HG03039 (cell line): ENCODE measurements at regions not wholly inside any gene's neighbourhood (a gene's known extent, or its start where the extent isn't known, plus 50 kb on each side); places are given as distances from the start of the nearest gene placed in this dataset.
"Not testable (repeated sequence)": the region's sequence is repeated elsewhere in the genome, so short reads cannot be mapped to it uniquely, and the experiment has no call there.

ENCODE experiments used
- ATAC-seq: cut with Tn5 transposase; IDR thresholded peaks from one replicate; pipeline ENCODE4 v1.9.1; 2021; ENCODE audit warnings: mild to moderate bottlenecking, moderate library complexity; ENCODE audit not compliant: unreplicated experiment

DNA sequence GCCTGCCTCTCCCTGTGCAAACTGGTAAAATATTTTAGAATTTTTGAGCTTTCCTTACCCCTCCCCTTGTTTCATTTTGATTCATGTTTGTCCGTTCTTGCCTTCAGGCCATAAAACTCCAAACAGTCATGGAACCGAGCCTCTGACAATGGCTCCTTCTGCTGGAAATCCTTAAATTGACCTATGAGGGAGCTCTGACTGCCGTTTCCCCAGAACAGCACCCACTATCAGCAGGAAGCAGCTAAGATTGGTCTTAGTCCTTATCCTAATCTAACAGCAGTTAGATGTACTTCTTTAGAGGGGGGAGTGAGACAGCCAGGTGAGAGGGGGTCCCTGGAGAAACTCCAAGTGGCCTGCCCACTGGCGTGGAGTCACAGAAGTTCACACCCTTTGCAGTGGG, 106.7 kb downstream of the FAM174A start:
- no peak for ATAC-seq

- ATAC-seq, result no peak
These were observed 108.3 kb downstream of the FAM174A start for GRCh38 chr5:100643473-100643872.

DNA sequence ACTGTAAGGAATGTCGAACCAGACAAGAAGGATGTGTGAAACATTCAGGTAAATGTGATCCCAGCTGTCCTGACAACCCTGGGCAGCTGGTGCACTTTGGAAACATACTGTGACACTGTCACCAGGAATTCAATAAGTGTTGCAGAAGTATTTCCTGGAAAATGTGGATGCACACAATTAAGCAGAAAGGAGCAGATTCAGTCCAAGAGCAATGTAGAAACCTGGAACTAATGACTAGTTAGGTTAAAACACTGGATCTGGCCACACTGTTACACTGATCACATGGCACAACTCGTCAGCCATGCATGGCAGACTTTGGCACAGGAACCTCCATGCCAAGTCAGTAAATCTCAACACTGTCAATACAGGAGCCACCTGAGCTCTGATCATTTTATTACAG, 109.0 kb downstream of the FAM174A start:
- no peak for ATAC-seq

GRCh38 chr5:100644776-100645175, 109.6 kb downstream of the FAM174A start:
- no peak for ATAC-seq

- ATAC-seq, result no peak
These were observed 110.8 kb downstream of the FAM174A start for GRCh38 chr5:100646011-100646410.

- ATAC-seq, result no peak
These were observed 111.5 kb downstream of the FAM174A start for GRCh38 chr5:100646691-100647090.

DNA sequence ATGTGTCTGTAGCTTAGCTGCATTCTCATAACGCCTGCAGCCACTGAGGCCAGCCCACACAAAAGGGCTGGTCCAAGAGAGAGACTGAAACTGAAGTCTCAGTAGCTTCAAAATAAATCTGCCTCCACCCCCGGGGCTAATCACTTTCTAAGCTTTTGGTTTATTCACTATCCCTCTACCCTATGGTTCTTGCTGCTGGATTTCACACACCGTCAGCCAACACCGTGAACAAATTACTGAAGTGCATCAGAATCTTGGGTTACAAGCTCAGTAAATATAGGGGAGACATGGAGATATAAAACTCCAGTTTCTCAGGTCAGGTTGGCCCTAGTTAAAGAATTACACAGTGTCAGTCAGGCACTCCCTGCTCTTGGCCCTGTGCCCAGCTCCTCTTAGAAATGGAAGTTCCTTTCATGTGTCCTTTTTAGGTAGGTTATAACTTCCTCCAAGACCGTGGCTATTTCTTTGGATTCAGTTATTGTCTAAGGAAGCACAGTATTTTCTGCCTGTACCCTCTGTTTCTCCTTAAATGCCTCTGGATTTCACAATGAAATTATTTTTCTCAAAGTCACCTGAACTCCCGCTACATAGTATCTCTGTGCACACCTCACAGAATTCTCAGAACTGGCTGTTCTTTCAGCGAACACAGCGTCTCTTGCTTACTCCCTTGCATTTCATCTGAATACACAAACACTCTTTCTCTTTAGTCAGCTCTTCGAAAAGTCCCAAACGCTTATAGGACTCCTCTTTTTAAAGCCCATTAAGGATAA, 112.5 kb downstream of the FAM174A start:
- ATAC-seq, result peak; percentile 78

- no peak for ATAC-seq
These were observed 119.7 kb downstream of the FAM174A start for GRCh38 chr5:100654895-100655294.

DNA sequence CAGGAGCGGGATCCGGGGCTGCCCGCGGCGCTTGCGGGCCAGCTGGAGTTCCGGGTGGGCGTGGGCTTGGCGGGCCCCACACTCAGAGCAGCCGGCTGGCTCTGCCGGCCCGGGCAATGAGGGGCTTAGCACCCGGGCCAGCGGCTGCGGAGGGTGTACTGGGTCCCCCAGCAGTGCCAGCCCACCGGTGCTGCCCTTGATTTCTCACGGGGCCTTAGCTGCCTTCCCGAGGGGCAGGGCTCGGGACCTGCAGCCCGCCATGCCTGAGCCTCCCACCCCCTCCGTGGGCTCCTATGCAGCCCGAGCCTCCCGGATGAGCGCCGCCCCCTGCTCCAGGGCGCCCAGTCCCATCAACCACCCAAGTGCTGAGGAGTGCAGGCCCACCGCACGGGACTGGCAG, 121.6 kb downstream of the FAM174A start:
- ATAC-seq, result not testable (repeated sequence)

GRCh38 chr5:100659080-100659795, 124.1 kb downstream of the FAM174A start:
- ATAC-seq, result no peak

DNA sequence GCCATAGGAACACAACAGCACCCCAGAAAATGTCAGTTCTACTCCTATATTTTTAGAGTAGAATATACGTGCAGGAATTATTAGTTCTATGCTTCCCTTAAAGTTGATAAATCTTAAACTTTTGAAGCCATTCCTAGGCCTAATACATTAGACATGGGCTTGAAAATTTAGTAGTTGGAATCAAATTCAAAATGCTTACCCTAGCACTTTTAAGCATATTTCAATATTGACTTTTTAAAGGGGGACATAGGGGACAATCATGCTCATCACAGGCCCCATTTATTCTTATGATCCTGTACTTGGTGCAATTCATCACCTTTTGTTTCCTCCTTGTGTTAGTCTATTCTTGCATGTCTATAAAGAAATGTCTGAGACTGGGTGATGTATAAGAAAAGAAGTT, 129.0 kb downstream of the FAM174A start:
- no peak for ATAC-seq

DNA sequence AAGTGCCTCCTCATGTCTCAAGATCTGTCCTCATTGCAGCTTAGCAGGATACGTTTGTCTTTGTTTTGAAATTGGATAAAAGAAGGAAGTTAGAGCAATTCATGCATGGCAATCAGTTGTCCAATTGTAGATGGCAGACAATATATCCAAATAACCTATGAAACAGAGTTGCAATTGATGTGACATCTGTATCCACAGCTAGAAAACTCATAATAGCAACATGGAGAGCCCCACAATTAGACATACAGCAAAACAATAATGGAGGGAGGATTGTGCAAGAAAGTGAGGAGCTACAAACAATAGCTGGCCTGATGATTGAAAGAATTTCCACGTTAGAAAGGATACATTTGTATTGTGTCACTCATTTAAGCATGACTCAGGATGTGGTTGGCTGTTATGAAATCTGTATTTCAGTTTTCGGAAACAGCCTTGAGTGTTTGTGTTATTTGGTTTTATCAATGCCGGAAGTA, 132.0 kb downstream of the FAM174A start:
- ATAC-seq, result peak; percentile 53

GRCh38 chr5:100668511-100668910, 133.3 kb downstream of the FAM174A start:
- no peak for ATAC-seq

DNA sequence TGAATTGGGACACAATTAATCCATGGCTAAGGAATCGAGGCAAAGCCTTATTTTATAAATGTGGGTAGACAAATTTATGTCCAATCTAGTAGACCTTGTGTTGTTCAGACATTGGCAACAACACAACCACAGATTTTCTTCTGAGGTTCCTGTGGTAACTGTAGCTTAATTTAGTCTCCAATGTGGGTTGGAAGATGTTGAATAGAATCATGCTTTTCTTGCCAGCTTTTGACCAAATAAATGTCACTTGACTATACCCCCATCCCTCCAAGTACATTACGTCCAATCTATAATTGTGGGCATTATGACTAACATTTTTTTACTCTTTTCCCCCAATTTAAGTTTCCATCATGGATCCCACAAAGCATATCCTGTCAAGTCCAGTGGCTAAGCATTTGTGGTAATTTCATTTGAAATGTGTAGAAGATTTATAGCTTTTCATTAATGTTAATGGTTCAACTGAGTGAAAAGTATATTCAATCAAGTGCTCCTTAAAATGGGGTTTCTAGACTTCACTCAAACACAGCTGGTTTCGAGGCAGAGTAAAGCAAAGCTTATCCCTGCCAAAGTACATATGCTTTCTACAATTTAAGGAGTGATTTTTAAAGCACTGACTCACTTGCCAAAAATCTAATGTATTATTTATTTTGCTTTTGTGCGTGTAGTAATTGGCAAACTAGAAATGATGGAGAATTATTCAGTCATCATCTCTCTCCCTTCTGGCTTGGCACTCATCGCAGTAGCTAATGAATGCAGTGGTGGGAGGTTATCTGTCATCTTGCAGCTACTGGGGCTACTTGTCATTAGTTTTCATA, 141.8 kb downstream of the FAM174A start:
- no peak for ATAC-seq

DNA sequence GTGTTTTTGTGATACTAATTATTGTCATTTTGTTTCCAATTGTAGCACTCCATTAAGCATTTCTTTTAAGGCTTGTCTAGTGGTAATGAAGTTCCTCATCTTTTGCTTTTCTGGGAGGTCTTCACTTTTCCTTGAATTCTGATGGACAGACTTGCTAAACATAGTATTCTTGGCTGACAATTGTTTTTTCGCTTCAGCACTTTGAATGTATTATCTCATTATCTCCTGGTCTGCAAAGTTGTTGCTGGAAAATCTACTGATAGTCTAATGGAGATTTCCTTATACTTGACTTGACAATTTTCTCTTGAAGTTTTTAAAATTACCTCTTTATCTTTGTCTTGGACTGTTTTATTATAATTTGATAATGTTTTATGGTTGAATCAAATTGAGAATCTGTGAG, 147.5 kb downstream of the FAM174A start:
- no peak for ATAC-seq

GRCh38 chr5:100683881-100684280, 148.7 kb downstream of the FAM174A start:
- no peak for ATAC-seq

DNA sequence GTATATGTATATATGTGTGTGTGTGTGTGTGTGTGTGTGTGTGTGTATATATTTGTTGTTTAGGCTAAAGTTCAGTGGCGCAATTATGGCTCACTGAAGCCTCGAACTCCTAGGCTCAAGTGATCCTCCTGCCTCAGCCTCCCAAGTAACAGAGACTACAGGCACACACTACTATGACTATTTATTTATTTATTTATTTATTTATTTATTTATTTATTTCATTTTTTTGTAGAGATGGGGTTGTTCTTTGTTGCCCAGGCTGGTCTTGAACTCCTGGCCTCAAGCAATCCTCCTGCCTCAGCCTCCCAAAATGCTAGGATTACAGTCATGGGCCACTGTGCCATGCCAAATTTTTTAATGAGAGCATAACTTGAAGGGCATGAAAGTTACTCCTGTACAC, 149.9 kb downstream of the FAM174A start:
- ATAC-seq, result not testable (repeated sequence)

DNA sequence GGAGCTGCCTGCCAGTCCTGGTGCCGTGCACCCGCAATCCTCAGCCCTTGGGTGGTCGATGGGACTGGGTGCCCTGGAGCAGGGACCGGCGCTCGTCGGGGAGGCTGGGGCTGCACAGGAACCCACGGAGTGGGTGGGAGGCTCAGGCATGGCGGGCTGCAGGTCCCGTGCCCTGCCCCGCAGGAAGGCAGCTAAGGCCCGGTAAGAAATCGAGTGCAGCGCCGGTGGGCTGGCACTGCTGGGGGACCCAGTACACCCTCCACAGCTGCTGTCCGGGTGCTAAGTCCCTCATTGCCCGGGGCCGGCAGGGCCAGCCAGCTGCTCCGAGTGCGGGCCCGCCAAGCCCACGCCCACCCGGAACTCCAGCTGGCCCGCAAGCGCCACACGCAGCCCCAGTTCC, 153.7 kb downstream of the FAM174A start:
- ATAC-seq, result not testable (repeated sequence)

DNA sequence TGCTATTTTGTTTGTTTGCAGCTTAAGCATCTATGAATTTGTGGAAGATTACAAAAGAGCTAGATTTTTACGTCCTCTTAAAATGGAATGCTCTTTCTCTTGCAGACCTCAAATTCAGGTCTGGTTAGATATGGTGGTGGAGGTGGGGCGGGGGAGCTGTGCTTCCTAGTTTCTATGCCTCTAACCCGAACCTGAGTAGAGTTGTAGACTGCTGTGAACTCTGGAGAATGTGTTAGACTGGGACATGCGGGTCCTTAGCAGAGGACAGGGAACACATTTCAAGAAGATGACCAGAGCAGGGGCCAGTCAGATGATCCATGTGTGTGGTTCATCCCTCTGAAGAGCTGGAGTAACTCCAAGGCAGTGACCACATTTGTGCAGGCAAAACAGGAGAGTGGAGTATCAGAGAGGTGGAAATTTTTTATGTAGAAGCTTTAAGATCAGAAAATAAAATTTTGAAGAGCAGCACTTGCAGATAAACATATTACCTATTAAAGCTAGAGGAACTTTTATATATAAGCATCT, 154.9 kb downstream of the FAM174A start:
- no peak for ATAC-seq

DNA sequence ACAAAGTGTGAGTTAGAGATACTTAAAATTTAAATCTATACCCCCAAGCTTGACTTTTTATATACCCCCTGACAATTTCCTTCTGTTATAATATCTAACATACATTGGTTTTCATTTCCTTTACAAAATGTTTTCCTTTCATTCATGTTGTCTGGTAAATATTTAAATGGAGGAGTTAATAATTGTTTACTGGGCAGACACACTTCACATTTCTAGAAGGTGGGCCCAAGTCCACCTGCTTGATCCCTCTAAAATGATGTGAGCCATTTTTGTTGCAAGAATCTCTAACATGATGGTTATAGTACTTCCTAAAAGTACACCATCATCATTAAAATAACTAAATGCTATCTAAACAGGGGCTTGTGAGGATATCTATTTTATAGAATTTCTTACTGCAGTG, 155.9 kb downstream of the FAM174A start:
- no peak for ATAC-seq

- ATAC-seq, result no peak
These were observed 156.4 kb downstream of the FAM174A start for GRCh38 chr5:100691548-100691947.
